Mucosa of descending colon (tissue), 3 donors: ENCODE measurements at regions not wholly inside any gene's neighbourhood (a gene's known extent, or its start where the extent isn't known, plus 50 kb on each side); places are given as distances from the start of the nearest gene placed in this dataset.

ENCODE experiments used
- ATAC-seq: fragments of 200-7000 bp; cut with Tn5 transposase; one replicate; pipeline ENCODE4 v1.9.1; 2020; ENCODE audit warnings: mild to moderate bottlenecking, moderate library complexity
- DNase-seq, 3 donors: peaks; one replicate each; pipeline ENCODE4 v3.0.0-alpha.2; 2020
- H3K36me3 ChIP-seq: fragments of 200-600 bp; one replicate; pipeline ENCODE4 v1.8.0; 2021; ENCODE audit warnings: low read depth, mild to moderate bottlenecking
- H3K4me1 ChIP-seq: fragments of 200-600 bp; one replicate; pipeline ENCODE4 v1.8.0; 2021; ENCODE audit warnings: low read depth, mild to moderate bottlenecking
- H3K4me3 ChIP-seq: fragments of 200-600 bp; one replicate; pipeline ENCODE4 v1.8.0; 2021; ENCODE audit warnings: mild to moderate bottlenecking
- H3K9me3 ChIP-seq: fragments of 200-600 bp; one replicate; pipeline ENCODE4 v1.8.0; 2021; ENCODE audit warnings: mild to moderate bottlenecking
- CTCF ChIP-seq: fragments of 200-600 bp; IDR thresholded peaks from one replicate; pipeline ENCODE4 v1.8.0; 2022; ENCODE audit warnings: antibody characterized with exemption, mild to moderate bottlenecking
- intact Hi-C, 2 donors: fragments of 100-400 bp; cut with DNase I in 1 of 2; cut with micrococcal nuclease in 1 of 2; formaldehyde crosslinking; loops; one replicate each; pipeline versions ENCODE4 v1.11.0 to v1.11.1; 2022; cut with DNase I, micrococcal nuclease
- donor health status: DM: no; HTN: no; CAD: no; lungs with moderate emphysema.
- donor health status: DM: no; HTN: no; CAD: no.
- donor health status: DM: no; HTN: yes; CAD: no.

- H3K9me3 ChIP-seq, result no peaks in the 10 kb centered on the region
- no peak for DNase-seq
- no peak for ATAC-seq
- no peak overlapping the region for H3K4me3 ChIP-seq
- TF ChIP-seq CTCF, result no peak
- no peaks in the 10 kb centered on the region for H3K4me1 ChIP-seq
- H3K36me3 ChIP-seq, result no peaks in the 10 kb centered on the region
- intact Hi-C loops, result no loop called here
Measured at GRCh38 chr4:123743848-123744247, 347.3 kb downstream of the SPRY1 start.

GRCh38 chr4:123744664-123745290, 348.2 kb downstream of the SPRY1 start:
- Histone ChIP-seq H3K4me3 (no peak overlapping the region), H3K4me1 (no peaks in the 10 kb centered on the region), H3K36me3 (no peaks in the 10 kb centered on the region), H3K9me3 (no peaks in the 10 kb centered on the region)
- ATAC-seq (no peak), DNase-seq (no peak)
- intact Hi-C loops, result no loop called here
- TF ChIP-seq CTCF, result no peak

- intact Hi-C loops, result no loop called here
- ATAC-seq, result no peak
- Histone ChIP-seq H3K4me3 (no peak overlapping the region), H3K4me1 (no peaks in the 10 kb centered on the region), H3K9me3 (no peaks in the 10 kb centered on the region), H3K36me3 (no peaks in the 10 kb centered on the region)
- DNase-seq, result no peak
- TF ChIP-seq CTCF, result no peak
Measured at GRCh38 chr4:123747016-123747415, 350.4 kb downstream of the SPRY1 start.

- no peaks in the 10 kb centered on the region for H3K4me1 ChIP-seq
- no peak for DNase-seq
- intact Hi-C loops, result no loop called here
- H3K4me3 ChIP-seq, result no peak overlapping the region
- ATAC-seq, result no peak
- no peaks in the 10 kb centered on the region for H3K36me3 ChIP-seq
- no peak for TF ChIP-seq CTCF
- no peaks in the 10 kb centered on the region for H3K9me3 ChIP-seq
Measured at GRCh38 chr4:123748806-123749205, 352.2 kb downstream of the SPRY1 start.

- Histone ChIP-seq H3K36me3 (no peaks in the 10 kb centered on the region), H3K4me1 (no peaks in the 10 kb centered on the region), H3K9me3 (no peaks in the 10 kb centered on the region), H3K4me3 (no peak overlapping the region)
- no peak for ATAC-seq
- DNase-seq, result no peak
- intact Hi-C loops, result no loop called here
- no peak for TF ChIP-seq CTCF
Measured at GRCh38 chr4:123749383-123749782, 352.8 kb downstream of the SPRY1 start.

GRCh38 chr4:123750044-123750443, 353.4 kb downstream of the SPRY1 start:
- no peaks in the 10 kb centered on the region for H3K9me3 ChIP-seq
- peak; percentile 51 for ATAC-seq
- no peak for DNase-seq
- TF ChIP-seq CTCF, result no peak
- H3K4me3 ChIP-seq, result no peak overlapping the region
- H3K4me1 ChIP-seq, result no peaks in the 10 kb centered on the region
- intact Hi-C loops, result no loop called here
- no peaks in the 10 kb centered on the region for H3K36me3 ChIP-seq
